Stimulated activated naive CD8-positive, alpha-beta T cell treated with anti-CD3 and anti-CD28 coated beads, Interleukin-15, Interleukin-2, amounts not matched to agents 100 ng/mL and 50 ng/mL, for 24 hours (primary cell): ENCODE measurements at regions not wholly inside any gene's neighbourhood (a gene's known extent, or its start where the extent isn't known, plus 50 kb on each side); places are given as distances from the start of the nearest gene placed in this dataset.
"Not testable (repeated sequence)": the region's sequence is repeated elsewhere in the genome, so short reads cannot be mapped to it uniquely, and the experiment has no call there.

Experiments
- H3K27ac Mint-ChIP-seq: one replicate; pipeline ENCODE4 v1.8.0; 2021; ENCODE audit warnings: mild to moderate bottlenecking, mixed read lengths
- H3K27me3 Mint-ChIP-seq: one replicate; pipeline ENCODE4 v1.8.0; 2021; ENCODE audit warnings: mixed read lengths
- H3K36me3 Mint-ChIP-seq: one replicate; pipeline ENCODE4 v1.8.0; 2021; ENCODE audit warnings: low read depth, mixed read lengths
- H3K4me1 Mint-ChIP-seq: one replicate; pipeline ENCODE4 v1.8.0; 2021; ENCODE audit warnings: low read depth, mixed read lengths
- H3K4me3 Mint-ChIP-seq: one replicate; pipeline ENCODE4 v1.8.0; 2021; ENCODE audit warnings: mild to moderate bottlenecking, mixed read lengths
- H3K9me3 Mint-ChIP-seq: one replicate; pipeline ENCODE4 v1.8.0; 2021; ENCODE audit warnings: mixed read lengths

DNA sequence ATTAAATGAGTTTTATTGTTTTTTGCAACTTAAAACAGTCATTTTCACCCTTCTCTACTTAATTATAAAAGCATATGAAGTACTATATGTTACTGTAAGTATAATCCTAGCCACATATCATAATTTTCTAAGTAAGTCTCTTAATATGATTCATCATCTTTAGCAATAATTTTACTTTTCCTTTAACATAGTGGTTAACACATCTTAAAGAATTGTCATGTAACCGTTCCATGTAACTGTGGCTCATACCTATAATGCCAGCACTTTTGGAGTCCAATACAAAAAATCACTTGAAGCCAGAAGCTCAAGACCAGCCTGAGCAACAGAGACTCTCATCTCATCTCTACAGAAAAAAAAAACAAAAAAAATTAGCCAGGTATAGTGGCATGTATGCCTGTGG, 260.6 kb upstream of the DUSP10 start:
- H3K4me3 Mint-ChIP-seq: no peak overlapping the region
- H3K9me3 Mint-ChIP-seq: no peaks in the 10 kb centered on the region

DNA sequence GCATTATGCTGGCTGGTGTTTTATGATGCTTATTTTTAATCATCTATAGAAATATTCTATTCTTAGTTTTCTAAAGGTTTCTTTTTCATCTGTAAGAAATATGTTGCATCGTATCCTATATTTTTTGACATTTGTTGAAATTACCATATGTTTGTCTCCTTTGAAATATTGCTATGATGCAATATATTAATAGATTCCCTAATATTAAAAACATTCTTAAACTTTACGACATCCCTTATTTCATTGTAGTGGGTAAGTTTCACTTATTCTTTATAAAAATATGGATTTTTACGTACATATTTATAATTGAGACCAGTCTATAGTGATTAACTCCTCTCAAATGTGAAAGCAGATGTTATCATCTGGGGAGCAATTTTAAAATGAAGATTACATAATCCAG, 258.2 kb upstream of the DUSP10 start:
- no peaks in the 10 kb centered on the region for H3K36me3 Mint-ChIP-seq
- no peaks in the 10 kb centered on the region for H3K9me3 Mint-ChIP-seq
- no peak overlapping the region for H3K4me3 Mint-ChIP-seq
- H3K27ac Mint-ChIP-seq: no peak overlapping the region
- peaks cover 11% of the 10 kb centered on the region for H3K4me1 Mint-ChIP-seq
- no peaks in the 10 kb centered on the region for H3K27me3 Mint-ChIP-seq

More for the DNA sequence above, 260.6 kb upstream of the DUSP10 start:
- Mint-ChIP-seq H3K27me3 (no peaks in the 10 kb centered on the region), H3K36me3 (no peaks in the 10 kb centered on the region), H3K4me1 (peaks cover 5% of the 10 kb centered on the region), H3K27ac (no peak overlapping the region)

DNA sequence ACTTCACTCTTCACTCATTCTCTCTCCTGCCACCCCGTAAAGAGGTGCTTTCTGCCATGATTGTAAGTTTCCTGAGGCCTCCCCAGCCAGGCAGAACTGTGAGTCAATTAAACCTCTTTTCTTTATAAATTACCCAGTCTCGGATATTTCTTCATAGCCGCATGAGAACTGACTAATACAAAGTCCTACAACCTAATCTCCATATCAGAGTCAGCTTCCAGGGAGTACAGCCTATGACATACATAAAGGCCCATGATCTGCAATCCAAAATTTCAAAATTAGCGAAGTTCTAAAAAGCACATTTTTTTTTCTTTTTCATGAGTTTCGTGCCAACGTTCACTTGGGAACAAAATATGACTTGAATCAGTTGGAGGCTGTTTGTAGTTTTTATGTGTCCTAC, 256.9 kb upstream of the DUSP10 start:
- peak overlapping the region; percentile 30 for H3K27ac Mint-ChIP-seq
- H3K27me3 Mint-ChIP-seq: no peaks in the 10 kb centered on the region
- H3K4me3 Mint-ChIP-seq: no peak overlapping the region
- no peaks in the 10 kb centered on the region for H3K36me3 Mint-ChIP-seq
- H3K4me1 Mint-ChIP-seq: peaks cover 25% of the 10 kb centered on the region
- no peaks in the 10 kb centered on the region for H3K9me3 Mint-ChIP-seq

DNA sequence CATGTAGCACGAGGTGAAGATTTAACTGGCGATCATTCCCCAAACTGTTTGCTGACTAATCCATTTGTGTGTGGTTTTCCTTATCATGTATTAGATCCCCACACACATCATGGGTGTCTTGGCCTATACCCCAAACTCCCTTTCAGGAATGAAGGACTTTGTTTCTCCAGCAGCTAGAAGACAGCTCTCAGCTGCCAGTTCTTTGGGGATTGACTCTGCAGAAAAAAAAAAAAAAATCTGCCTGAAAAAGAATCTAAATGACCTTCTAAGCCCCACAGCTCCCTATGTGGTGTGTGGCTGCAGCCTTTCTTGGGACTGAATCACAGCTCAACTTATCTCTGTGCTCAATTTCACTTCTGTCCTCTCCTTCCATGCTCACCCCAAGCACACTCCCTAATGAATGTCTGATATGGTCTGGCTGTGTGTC, 256.3 kb upstream of the DUSP10 start:
- Mint-ChIP-seq H3K4me3 (no peak overlapping the region), H3K4me1 (peaks cover 31% of the 10 kb centered on the region), H3K27me3 (no peaks in the 10 kb centered on the region), H3K9me3 (no peaks in the 10 kb centered on the region), H3K36me3 (no peaks in the 10 kb centered on the region), H3K27ac (peak overlapping the region; percentile 30)

DNA sequence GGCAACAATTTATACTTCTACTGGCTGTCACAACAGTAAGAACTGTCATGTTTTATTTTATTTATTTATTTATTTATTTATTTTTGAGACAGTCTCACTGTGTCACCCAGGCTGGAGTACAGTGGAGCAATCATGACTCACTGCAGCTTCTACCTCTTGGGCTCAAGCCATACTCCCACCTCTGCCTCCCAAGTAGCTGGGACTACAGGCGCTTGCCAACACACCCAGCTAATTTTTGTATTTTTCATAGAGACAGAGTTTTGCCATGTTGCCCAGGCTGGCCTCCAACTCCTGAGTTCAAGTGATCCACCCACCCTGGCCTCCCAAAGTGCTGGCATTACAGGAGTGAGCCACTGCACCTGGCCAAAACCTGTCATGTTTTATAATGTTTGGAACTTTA, 255.1 kb upstream of the DUSP10 start:
- H3K4me3 Mint-ChIP-seq, H3K9me3 Mint-ChIP-seq, H3K27ac Mint-ChIP-seq, H3K27me3 Mint-ChIP-seq, H3K36me3 Mint-ChIP-seq: not testable (repeated sequence)
- peaks cover 42% of the 10 kb centered on the region for H3K4me1 Mint-ChIP-seq

DNA sequence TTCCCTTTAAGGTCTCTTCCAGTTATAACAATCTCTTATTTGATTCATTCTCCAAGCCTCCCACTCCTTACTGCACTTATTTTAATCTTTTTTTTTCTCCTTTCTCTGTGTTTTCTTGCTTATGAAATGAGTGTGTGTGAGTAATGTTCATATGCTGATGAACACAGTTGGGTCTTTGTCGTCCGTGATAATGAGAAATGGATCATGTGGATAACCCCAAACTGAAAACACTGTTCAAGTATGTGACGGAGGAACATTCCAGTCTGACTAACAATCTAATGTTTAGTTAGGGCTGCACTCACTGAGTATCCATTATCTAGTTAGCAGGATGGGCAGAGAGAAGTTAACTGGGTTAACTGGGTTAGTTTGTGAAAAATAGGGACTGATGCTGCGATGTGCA, 253.1 kb upstream of the DUSP10 start:
- Mint-ChIP-seq H3K4me3 (peak overlapping the region; percentile 11), H3K27ac (peak overlapping the region; percentile 96)

DNA sequence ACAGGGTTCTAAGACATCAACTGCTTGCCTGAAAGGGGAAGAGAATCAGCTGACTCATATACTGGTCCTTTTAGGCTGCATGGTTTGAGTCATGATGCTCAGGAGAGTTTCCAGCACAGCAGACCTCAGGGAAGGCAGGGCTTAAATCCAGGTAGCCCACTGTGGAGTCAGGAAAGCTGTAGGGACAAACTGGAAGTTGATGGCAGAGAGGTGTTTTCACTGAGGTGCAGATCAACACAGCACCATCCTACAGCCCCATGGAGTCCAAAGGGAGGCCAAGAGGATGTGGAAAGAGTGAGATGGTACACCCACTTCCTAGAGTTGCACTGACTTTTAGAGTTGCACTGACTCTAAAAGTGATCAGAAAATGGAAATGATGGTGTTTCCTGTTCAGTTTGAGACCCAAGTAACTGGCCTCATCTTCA, 252.4 kb upstream of the DUSP10 start:
- Mint-ChIP-seq H3K9me3 (peaks cover 5% of the 10 kb centered on the region), H3K4me3 (peak overlapping the region; percentile 11), H3K27me3 (no peaks in the 10 kb centered on the region), H3K36me3 (no peaks in the 10 kb centered on the region), H3K27ac (peak overlapping the region; percentile 96), H3K4me1 (peaks cover 52% of the 10 kb centered on the region)

More for the DNA sequence above, 253.1 kb upstream of the DUSP10 start:
- H3K36me3 Mint-ChIP-seq: no peaks in the 10 kb centered on the region
- H3K9me3 Mint-ChIP-seq: peaks cover 5% of the 10 kb centered on the region
- no peaks in the 10 kb centered on the region for H3K27me3 Mint-ChIP-seq
- H3K4me1 Mint-ChIP-seq: peaks cover 52% of the 10 kb centered on the region

DNA sequence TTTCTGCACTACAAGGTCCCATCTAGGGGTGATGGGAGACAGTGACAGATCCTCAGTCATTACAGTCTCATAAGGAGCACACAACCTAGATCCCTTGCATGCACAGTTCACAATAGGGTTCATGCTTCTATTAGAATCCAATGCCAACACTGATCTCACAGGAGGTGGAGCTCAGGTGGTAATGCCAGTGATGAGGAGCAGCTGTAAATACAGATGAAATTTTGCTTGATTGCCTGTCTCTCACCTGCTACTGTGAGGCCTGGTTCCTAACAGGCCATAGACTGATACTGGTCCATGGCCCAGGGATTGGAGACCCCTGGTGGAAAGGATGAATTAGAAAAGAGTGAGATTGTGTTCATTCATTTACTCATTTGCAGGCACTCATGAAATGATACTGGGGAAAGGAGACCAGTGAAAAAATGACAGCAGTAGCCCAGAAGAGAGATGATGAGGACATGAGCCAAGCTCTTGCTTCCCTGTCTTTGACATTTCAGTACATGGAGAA, 251.6 kb upstream of the DUSP10 start:
- H3K27me3 Mint-ChIP-seq: no peaks in the 10 kb centered on the region
- H3K9me3 Mint-ChIP-seq: peaks cover 5% of the 10 kb centered on the region
- peak overlapping the region; percentile 96 for H3K27ac Mint-ChIP-seq
- peak overlapping the region; percentile 38 for H3K4me3 Mint-ChIP-seq
- peaks cover 51% of the 10 kb centered on the region for H3K4me1 Mint-ChIP-seq
- H3K36me3 Mint-ChIP-seq: no peaks in the 10 kb centered on the region

DNA sequence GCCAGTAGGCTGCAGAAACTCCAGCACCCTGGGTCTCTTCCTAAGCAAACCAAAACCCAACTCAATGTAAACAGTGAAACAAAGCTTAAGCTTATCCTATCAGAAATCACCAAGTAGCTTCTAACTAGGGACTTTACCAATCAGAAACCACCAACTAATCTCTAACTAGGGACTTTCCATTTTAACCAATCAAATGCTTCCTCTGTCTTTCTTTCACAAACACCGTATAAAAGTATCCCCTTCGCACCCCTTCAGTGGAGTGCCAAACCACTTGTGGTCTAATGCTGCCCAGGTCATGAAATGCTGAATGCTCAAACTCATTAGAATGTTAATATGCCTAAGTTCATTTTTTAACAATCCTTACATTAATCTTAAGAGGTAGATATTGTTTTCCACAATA, 250.5 kb upstream of the DUSP10 start:
- Mint-ChIP-seq H3K9me3 (peaks cover 5% of the 10 kb centered on the region), H3K27me3 (no peaks in the 10 kb centered on the region), H3K36me3 (no peaks in the 10 kb centered on the region), H3K27ac (peak overlapping the region; percentile 63), H3K4me3 (peak overlapping the region; percentile 21), H3K4me1 (peaks cover 50% of the 10 kb centered on the region)

DNA sequence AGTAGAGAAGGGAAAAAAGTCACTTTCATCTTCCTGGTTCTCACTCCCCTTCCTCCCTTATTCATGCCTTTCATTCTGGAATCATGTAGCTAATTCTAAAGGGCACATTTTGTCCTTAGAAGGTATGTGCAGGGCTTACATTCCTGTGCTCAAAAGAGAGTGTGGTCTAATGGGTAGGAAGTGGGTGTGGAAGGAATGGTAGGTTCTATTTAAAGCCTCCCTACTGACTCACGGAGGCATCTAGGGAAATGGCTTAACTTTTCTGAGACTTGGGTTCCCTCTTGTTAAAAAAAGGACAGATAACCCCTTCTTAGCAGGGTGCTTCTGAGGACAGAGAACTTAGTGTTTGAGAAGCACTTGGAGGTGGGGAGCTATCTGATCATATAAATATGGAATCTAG, 249.3 kb upstream of the DUSP10 start:
- Mint-ChIP-seq H3K27ac (no peak overlapping the region), H3K9me3 (peaks cover 5% of the 10 kb centered on the region), H3K4me3 (no peak overlapping the region), H3K4me1 (peaks cover 54% of the 10 kb centered on the region), H3K27me3 (no peaks in the 10 kb centered on the region), H3K36me3 (no peaks in the 10 kb centered on the region)

DNA sequence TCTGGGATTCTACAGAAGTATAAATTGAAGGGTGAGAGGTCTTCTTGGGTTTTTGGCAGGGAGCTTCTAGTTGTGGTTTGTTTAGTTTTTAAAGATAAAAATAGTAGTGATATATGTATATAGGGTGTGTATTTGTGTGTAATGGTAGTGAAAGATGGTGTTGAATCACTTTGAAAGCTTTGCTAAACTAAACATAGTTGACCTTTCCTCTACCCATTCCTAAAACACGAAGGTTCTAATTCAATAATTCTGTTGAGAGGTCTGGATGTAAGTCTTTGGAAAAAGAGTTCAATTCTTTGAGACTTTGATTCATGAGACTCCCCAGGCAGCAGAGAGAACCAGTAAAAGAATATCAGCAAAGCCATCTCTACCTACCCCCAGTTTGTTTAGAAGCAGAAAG, 247.9 kb upstream of the DUSP10 start:
- no peak overlapping the region for H3K4me3 Mint-ChIP-seq

DNA sequence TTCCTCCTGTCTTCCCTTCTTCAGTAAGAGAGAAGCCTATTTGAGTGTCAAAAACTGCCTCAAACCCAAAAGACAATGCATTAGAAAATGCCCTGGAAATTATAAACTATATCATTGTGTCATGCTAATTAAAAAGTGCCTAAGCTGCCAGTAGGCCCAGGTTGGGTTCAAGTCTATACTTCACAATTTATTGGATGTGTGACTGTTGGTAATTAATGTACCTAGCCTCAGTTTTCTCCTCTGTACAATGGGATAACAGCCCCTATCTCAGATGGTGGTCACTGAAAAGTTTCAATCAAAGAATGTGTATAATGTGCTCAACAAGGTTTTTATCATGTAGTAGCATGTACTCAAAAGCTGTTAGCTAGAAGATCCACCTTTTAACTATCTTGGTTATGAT, 246.9 kb upstream of the DUSP10 start:
- no peak overlapping the region for H3K27ac Mint-ChIP-seq
- H3K9me3 Mint-ChIP-seq: peaks cover 5% of the 10 kb centered on the region
- no peaks in the 10 kb centered on the region for H3K36me3 Mint-ChIP-seq
- peaks cover 34% of the 10 kb centered on the region for H3K4me1 Mint-ChIP-seq
- no peak overlapping the region for H3K4me3 Mint-ChIP-seq
- no peaks in the 10 kb centered on the region for H3K27me3 Mint-ChIP-seq

More for the DNA sequence above, 247.9 kb upstream of the DUSP10 start:
- Mint-ChIP-seq H3K27me3 (no peaks in the 10 kb centered on the region), H3K36me3 (no peaks in the 10 kb centered on the region), H3K4me1 (peaks cover 44% of the 10 kb centered on the region), H3K9me3 (peaks cover 5% of the 10 kb centered on the region), H3K27ac (no peak overlapping the region)

DNA sequence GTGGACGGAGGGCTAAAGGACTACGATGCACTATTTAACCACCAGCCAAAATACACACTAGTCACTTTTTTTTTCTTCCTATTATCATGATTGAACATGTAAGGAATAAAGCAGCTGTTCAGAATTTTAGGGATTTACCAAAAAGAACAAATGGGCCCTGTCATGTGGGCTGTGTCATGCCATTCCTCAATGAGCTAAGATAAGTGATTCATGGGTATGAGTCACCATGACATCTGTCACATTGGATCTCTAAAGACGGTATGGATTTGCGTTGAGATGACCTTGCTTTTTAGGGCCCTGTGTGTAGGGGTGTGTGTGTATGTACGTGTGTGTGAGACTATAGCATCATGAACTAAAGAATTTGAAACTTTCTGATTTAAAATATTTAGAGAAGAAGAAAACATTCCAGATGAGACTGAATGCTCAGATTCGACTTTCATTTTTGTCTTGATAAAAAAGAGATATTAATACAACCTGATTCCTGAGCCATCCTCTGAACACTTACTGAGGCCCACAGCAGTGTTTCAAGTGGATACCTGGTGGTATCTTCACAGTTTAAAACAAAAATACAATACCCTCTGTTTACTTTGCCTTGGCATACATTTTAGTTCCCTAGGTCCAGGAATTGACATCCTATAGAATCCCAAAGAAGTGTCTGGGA, 246.1 kb upstream of the DUSP10 start:
- Mint-ChIP-seq H3K27ac (no peak overlapping the region), H3K4me1 (peaks cover 27% of the 10 kb centered on the region), H3K27me3 (peaks cover 8% of the 10 kb centered on the region), H3K4me3 (no peak overlapping the region), H3K9me3 (peaks cover 5% of the 10 kb centered on the region), H3K36me3 (no peaks in the 10 kb centered on the region)

DNA sequence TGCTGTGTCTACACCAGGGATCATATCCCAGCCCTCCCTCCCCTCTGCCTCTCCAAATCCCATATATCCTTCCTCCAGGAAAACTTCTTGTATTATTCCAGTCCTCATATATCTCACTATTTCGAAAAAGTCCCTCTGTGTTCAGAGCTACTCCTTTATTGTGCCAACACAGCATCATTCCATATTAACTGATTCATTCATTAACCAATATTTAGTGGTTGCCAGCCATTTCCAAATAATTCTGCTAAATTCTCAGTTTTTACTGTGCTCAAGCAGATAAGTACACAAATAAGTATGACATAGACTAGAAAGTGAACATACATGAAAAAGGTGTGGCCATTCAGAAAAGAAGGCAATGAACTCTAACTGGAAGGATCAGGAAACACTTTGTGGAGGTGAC, 241.6 kb upstream of the DUSP10 start:
- Mint-ChIP-seq H3K9me3 (no peaks in the 10 kb centered on the region), H3K4me3 (no peak overlapping the region), H3K27ac (no peak overlapping the region)

DNA sequence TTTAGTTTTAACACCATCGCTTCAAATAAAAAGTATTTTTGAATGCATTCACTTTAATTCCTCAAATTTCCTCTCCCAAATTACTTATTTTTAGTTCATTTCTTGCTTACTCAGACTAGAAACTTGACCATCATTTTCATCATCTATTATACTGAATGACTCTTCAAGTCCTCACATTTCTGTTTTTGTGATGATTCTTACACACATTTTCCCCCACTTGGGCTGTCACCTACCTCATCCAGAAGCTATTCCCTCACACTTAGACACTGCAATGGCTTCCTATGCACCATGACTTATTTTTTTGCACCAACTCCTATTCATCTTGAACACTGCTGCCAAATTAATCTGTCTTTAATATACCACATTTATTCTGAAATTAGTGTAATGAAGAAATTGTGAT, 239.6 kb upstream of the DUSP10 start:
- H3K36me3 Mint-ChIP-seq: no peaks in the 10 kb centered on the region
- peaks cover 10% of the 10 kb centered on the region for H3K27me3 Mint-ChIP-seq
- peaks cover 8% of the 10 kb centered on the region for H3K4me1 Mint-ChIP-seq
- H3K9me3 Mint-ChIP-seq: no peaks in the 10 kb centered on the region
- H3K27ac Mint-ChIP-seq: no peak overlapping the region
- no peak overlapping the region for H3K4me3 Mint-ChIP-seq

More for the DNA sequence above, 241.6 kb upstream of the DUSP10 start:
- H3K27me3 Mint-ChIP-seq: peaks cover 10% of the 10 kb centered on the region
- H3K36me3 Mint-ChIP-seq: no peaks in the 10 kb centered on the region
- H3K4me1 Mint-ChIP-seq: peaks cover 15% of the 10 kb centered on the region

DNA sequence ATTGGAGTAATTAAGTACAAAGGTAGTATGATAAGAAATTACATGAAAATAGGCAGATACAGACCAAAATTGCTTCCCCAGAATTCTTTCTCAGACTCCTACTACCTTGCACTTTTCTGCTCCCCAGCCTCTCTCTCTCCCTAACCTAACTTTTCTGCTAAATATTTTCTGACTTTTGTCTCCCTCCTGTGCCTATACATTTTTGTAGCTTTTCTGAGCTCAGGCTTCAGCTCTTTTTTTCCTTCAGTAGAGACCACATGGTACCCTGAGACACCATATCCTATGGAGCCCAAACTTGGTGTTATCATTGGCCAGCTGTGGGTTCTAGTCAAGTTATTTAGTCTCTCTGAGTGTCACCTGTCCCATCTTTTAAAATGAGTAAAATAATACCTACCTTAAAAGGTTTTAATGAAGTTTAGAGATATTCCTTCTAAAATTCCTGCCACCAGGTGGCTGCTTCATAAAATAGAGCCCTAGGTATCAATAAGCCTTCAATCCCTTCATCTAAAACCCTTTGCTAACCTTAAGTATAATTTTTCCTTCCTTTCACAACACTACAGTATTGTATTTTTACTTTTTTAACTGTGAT, 237.6 kb upstream of the DUSP10 start:
- Mint-ChIP-seq H3K36me3 (no peaks in the 10 kb centered on the region), H3K4me1 (peaks cover 8% of the 10 kb centered on the region), H3K9me3 (no peaks in the 10 kb centered on the region), H3K27ac (no peak overlapping the region), H3K4me3 (no peak overlapping the region), H3K27me3 (peaks cover 10% of the 10 kb centered on the region)
